ENCODE measurements at regions not wholly inside any gene's neighbourhood (a gene's known extent, or its start where the extent isn't known, plus 50 kb on each side); places are given as distances from the start of the nearest gene placed in this dataset.

- TF ChIP-seq EZH2 (IDR thresholded peaks at IDR 0.05; ENCODE audit: insufficient read depth, poor library complexity, severe bottlenecking) (no peak), EZH2phosphoT487 (IDR thresholded peaks at IDR 0.05; ENCODE audit: insufficient read depth, low read depth) (no peak)
Measured at GRCh38 chr5:88355490-88356050, 86.9 kb upstream of the TMEM161B start.
